Esophagus squamous epithelium (tissue), 5 donors: ENCODE measurements at regions not wholly inside any gene's neighbourhood (a gene's known extent, or its start where the extent isn't known, plus 50 kb on each side); places are given as distances from the start of the nearest gene placed in this dataset.

Experiments
- DNase-seq: peaks from one replicate; lab custom pipeline; 2025; lab: John Stamatoyannopoulos, UW
- H3K27ac ChIP-seq, 4 donors: fragments of 200-600 bp; sonication (generic); one replicate each; pipeline ENCODE4 v1.5.1; 2016 to 2019; ENCODE audit warnings: mild to moderate bottlenecking in 1 of 4
- H3K27me3 ChIP-seq, 4 donors: fragments of 200-600 bp; sonication (generic); 1 replicate in 3 of 4; 2 replicates in 1 of 4; pipeline versions ENCODE4 v1.5.1 to v1.6.0; 2017 to 2021; ENCODE audit warnings: antibody characterized with exemption in 1 of 4
- H3K36me3 ChIP-seq, 3 donors: fragments of 200-600 bp; sonication (generic); one replicate each; pipeline ENCODE4 v1.5.1; 2016 to 2019
- H3K4me1 ChIP-seq, 3 donors: fragments of 200-600 bp; sonication (generic); one replicate each; pipeline ENCODE4 v1.5.1; 2017 to 2019
- H3K4me3 ChIP-seq, 4 donors: fragments of 200-600 bp; sonication (generic); 1 replicate in 3 of 4; 2 replicates in 1 of 4; pipeline ENCODE4 v1.5.1; 2016 to 2019; ENCODE audit warnings: mild to moderate bottlenecking in 2 of 4, moderate library complexity in 1 of 4
- H3K9me3 ChIP-seq, 3 donors: fragments of 200-600 bp; sonication (generic); one replicate each; pipeline ENCODE4 v1.5.1; 2016 to 2019
- POLR2A ChIP-seq, 4 donors: fragments of 450-650 bp; IDR thresholded peaks; one replicate each; pipeline ENCODE4 v1.6.1; 2017; ENCODE audit warnings: antibody characterized with exemption in 4 of 4, mild to moderate bottlenecking in 4 of 4, moderate library complexity in 3 of 4
- WGBS, 2 donors: methylation state at CpG; one replicate each; pipeline ENCODE4 v1.1.5; 2018; 5-methylcytosine and 5-hydroxymethylcytosine counted together
- intact Hi-C: fragments of 100-400 bp; cut with DNase I; formaldehyde crosslinking; loops from one replicate; pipeline ENCODE4 v1.15.0; 2022
- TF ChIP-seq, protein P1 (sequence below), 6 experiments: fragments of 450-650 bp in 4 of 6; fragments of 200-600 bp in 2 of 6; sonication (generic) in 2 of 6; IDR thresholded peaks; one replicate each; pipeline ENCODE4 v1.5.1; 2016 to 2019; ENCODE audit warnings: antibody characterized with exemption in 6 of 6, mild to moderate bottlenecking in 4 of 6, moderate library complexity in 4 of 6
- donor health status: DM: yes; HTN: yes; CAD: no.

- H3K27me3 ChIP-seq = no peaks in the 10 kb centered on the region
- intact Hi-C loops = no loop called here
- no peak overlapping the region for H3K27ac ChIP-seq
- no peaks in the 10 kb centered on the region for H3K9me3 ChIP-seq
- TF ChIP-seq, protein P1, sequence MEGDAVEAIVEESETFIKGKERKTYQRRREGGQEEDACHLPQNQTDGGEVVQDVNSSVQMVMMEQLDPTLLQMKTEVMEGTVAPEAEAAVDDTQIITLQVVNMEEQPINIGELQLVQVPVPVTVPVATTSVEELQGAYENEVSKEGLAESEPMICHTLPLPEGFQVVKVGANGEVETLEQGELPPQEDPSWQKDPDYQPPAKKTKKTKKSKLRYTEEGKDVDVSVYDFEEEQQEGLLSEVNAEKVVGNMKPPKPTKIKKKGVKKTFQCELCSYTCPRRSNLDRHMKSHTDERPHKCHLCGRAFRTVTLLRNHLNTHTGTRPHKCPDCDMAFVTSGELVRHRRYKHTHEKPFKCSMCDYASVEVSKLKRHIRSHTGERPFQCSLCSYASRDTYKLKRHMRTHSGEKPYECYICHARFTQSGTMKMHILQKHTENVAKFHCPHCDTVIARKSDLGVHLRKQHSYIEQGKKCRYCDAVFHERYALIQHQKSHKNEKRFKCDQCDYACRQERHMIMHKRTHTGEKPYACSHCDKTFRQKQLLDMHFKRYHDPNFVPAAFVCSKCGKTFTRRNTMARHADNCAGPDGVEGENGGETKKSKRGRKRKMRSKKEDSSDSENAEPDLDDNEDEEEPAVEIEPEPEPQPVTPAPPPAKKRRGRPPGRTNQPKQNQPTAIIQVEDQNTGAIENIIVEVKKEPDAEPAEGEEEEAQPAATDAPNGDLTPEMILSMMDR (IDR thresholded peaks at IDR 0.05) = no peak
- no peak for TF ChIP-seq POLR2A (IDR thresholded peaks at IDR 0.05)
- no peaks in the 10 kb centered on the region for H3K36me3 ChIP-seq
- H3K4me1 ChIP-seq = no peaks in the 10 kb centered on the region
- no peak overlapping the region for H3K4me3 ChIP-seq
- DNase-seq = no peak
Measured at GRCh38 chr3:162015856-162016255, 519.2 kb downstream of the OTOL1 start.

- H3K9me3 ChIP-seq = no peaks in the 10 kb centered on the region
- intact Hi-C loops = no loop called here
- WGBS, 2 donors = 63 to 79% methylated on average over 1 of the region's 1 CpG
- H3K4me1 ChIP-seq = no peaks in the 10 kb centered on the region
- no peak overlapping the region for H3K27ac ChIP-seq
- DNase-seq = no peak
- H3K27me3 ChIP-seq = no peaks in the 10 kb centered on the region
- no peak for TF ChIP-seq POLR2A (IDR thresholded peaks at IDR 0.05)
- TF ChIP-seq, protein P1 (IDR thresholded peaks at IDR 0.05) = no peak
- H3K36me3 ChIP-seq = no peaks in the 10 kb centered on the region
- H3K4me3 ChIP-seq = no peak overlapping the region
Measured at GRCh38 chr3:162019817-162020216, 523.2 kb downstream of the OTOL1 start.

- no peak for DNase-seq
- Histone ChIP-seq H3K27ac (no peak overlapping the region), H3K4me3 (no peak overlapping the region), H3K9me3 (no peaks in the 10 kb centered on the region), H3K27me3 (no peaks in the 10 kb centered on the region), H3K4me1 (no peaks in the 10 kb centered on the region), H3K36me3 (no peaks in the 10 kb centered on the region)
- intact Hi-C loops = no loop called here
- WGBS, 2 donors = 60 to 64% methylated on average over 4 of the region's 4 CpGs
- TF ChIP-seq, protein P1 (IDR thresholded peaks at IDR 0.05) = no peak
- no peak for TF ChIP-seq POLR2A (IDR thresholded peaks at IDR 0.05)
Measured at GRCh38 chr3:162021206-162021605, 524.6 kb downstream of the OTOL1 start.

GRCh38 chr3:162022911-162023310 is 526.3 kb downstream of the OTOL1 start:
- no peak overlapping the region for H3K4me3 ChIP-seq
- no peak overlapping the region for H3K27ac ChIP-seq
- DNase-seq = no peak
- H3K9me3 ChIP-seq = no peaks in the 10 kb centered on the region
- intact Hi-C loops = no loop called here
- TF ChIP-seq, protein P1 (IDR thresholded peaks at IDR 0.05) = no peak
- no peak for TF ChIP-seq POLR2A (IDR thresholded peaks at IDR 0.05)
- WGBS, 2 donors = 81 to 93% methylated on average over 2 of the region's 2 CpGs
- H3K36me3 ChIP-seq = no peaks in the 10 kb centered on the region
- H3K27me3 ChIP-seq = no peaks in the 10 kb centered on the region
- H3K4me1 ChIP-seq = no peaks in the 10 kb centered on the region

DNA sequence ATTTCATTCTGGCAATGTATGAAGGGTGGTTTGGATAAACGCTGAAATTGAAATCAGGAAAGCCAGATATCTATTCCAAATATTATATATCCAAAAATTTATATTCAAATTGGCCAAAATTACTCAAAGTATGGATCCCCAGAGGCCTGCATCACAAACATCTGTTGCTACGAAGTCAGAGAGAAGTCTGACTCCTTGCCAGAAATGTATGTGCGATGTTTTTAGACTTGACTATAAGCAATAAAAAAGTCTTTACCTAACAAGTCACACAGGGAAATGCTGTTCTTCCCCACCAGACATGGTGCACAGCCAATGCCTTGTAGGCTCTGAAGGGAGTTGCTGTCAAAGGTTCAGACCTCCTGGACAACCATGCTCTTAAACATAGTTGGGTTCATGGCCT is 533.1 kb downstream of the OTOL1 start:
- no peak for DNase-seq
- TF ChIP-seq, protein P1 (IDR thresholded peaks at IDR 0.05) = no peak
- no peak for TF ChIP-seq POLR2A (IDR thresholded peaks at IDR 0.05)
- no peak overlapping the region for H3K4me3 ChIP-seq
- intact Hi-C loops = no loop called here
- no peaks in the 10 kb centered on the region for H3K36me3 ChIP-seq
- H3K4me1 ChIP-seq = no peaks in the 10 kb centered on the region
- no peaks in the 10 kb centered on the region for H3K27me3 ChIP-seq
- 81 to 82% methylated on average over 3 of the region's 3 CpGs for WGBS, 2 donors
- no peak overlapping the region for H3K27ac ChIP-seq
- no peaks in the 10 kb centered on the region for H3K9me3 ChIP-seq
